Liver (tissue), 3 donors: ENCODE measurements at regions not wholly inside any gene's neighbourhood (a gene's known extent, or its start where the extent isn't known, plus 50 kb on each side); places are given as distances from the start of the nearest gene placed in this dataset.
"Not testable (repeated sequence)": the region's sequence is repeated elsewhere in the genome, so short reads cannot be mapped to it uniquely, and the experiment has no call there.

Experiments
- EGR1 ChIP-seq, 2 donors: IDR thresholded peaks; 2 replicates each; pipeline ENCODE4 v1.6.1; 2016 to 2018; ENCODE audit warnings: antibody characterized with exemption in 2 of 2, low read depth in 2 of 2
- SP1 ChIP-seq: IDR thresholded peaks from 2 replicates; pipeline ENCODE4 v1.6.1; 2018; ENCODE audit warnings: antibody characterized with exemption, mild to moderate bottlenecking
- TAF1 ChIP-seq: conservative IDR thresholded peaks from 2 replicates; pipeline ENCODE4 v1.6.1; 2016; ENCODE audit warnings: antibody characterized with exemption, mild to moderate bottlenecking
- TF ChIP-seq, protein P1 (sequence below): fragments of 150-350 bp; IDR thresholded peaks from 2 replicates; pipeline ENCODE4 v1.5.1; 2017; ENCODE audit warnings: improper control_type of control experiment, low read depth, low read length; ENCODE audit not compliant: missing input control
- TF ChIP-seq, protein P2 (sequence below): IDR thresholded peaks from 2 replicates; pipeline ENCODE4 v1.6.1; 2016; ENCODE audit warnings: antibody characterized with exemption
- TF ChIP-seq, protein P3 (sequence below): IDR thresholded peaks from 2 replicates; pipeline ENCODE4 v1.6.1; 2016; ENCODE audit warnings: antibody characterized with exemption
- donor health status: healthy.
- donor health status: healthy.

DNA sequence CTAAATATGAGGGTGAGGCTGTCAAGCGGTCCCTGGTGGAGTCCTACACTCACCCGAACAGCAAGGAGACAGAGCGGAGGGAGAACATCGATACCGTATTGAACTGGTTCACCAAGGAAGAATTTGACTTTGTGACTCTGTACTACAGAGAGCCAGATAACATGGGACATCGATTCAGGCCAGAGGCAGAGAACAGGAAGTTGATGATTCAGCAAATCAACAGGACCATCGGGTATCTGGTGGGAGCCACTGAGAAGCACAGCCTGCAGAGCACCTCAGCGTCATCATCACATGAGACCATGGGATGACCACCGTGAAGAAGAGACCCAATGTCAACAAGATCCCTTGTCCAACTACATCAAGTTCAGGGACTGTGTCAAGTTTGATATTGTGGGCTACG is 67.5 kb upstream of the ROPN1B start:
- TF ChIP-seq, protein P1, sequence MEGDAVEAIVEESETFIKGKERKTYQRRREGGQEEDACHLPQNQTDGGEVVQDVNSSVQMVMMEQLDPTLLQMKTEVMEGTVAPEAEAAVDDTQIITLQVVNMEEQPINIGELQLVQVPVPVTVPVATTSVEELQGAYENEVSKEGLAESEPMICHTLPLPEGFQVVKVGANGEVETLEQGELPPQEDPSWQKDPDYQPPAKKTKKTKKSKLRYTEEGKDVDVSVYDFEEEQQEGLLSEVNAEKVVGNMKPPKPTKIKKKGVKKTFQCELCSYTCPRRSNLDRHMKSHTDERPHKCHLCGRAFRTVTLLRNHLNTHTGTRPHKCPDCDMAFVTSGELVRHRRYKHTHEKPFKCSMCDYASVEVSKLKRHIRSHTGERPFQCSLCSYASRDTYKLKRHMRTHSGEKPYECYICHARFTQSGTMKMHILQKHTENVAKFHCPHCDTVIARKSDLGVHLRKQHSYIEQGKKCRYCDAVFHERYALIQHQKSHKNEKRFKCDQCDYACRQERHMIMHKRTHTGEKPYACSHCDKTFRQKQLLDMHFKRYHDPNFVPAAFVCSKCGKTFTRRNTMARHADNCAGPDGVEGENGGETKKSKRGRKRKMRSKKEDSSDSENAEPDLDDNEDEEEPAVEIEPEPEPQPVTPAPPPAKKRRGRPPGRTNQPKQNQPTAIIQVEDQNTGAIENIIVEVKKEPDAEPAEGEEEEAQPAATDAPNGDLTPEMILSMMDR = not testable (repeated sequence)
- TF ChIP-seq SP1; TAF1; EGR1 (IDR thresholded peaks at IDR 0.05; ENCODE audit: low read depth in 2 of 2): not testable (repeated sequence)
- TF ChIP-seq, protein P2, sequence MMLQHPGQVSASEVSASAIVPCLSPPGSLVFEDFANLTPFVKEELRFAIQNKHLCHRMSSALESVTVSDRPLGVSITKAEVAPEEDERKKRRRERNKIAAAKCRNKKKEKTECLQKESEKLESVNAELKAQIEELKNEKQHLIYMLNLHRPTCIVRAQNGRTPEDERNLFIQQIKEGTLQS = not testable (repeated sequence)
- TF ChIP-seq, protein P3, sequence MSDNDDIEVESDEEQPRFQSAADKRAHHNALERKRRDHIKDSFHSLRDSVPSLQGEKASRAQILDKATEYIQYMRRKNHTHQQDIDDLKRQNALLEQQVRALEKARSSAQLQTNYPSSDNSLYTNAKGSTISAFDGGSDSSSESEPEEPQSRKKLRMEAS = not testable (repeated sequence)
